SW480 (cell line): ENCODE measurements at regions not wholly inside any gene's neighbourhood (a gene's known extent, or its start where the extent isn't known, plus 50 kb on each side); places are given as distances from the start of the nearest gene placed in this dataset.

Experiments
- DNase-seq: peaks from one replicate; pipeline ENCODE4 v3.0.0-alpha.2; 2016; ENCODE audit warnings: low spot score

DNA sequence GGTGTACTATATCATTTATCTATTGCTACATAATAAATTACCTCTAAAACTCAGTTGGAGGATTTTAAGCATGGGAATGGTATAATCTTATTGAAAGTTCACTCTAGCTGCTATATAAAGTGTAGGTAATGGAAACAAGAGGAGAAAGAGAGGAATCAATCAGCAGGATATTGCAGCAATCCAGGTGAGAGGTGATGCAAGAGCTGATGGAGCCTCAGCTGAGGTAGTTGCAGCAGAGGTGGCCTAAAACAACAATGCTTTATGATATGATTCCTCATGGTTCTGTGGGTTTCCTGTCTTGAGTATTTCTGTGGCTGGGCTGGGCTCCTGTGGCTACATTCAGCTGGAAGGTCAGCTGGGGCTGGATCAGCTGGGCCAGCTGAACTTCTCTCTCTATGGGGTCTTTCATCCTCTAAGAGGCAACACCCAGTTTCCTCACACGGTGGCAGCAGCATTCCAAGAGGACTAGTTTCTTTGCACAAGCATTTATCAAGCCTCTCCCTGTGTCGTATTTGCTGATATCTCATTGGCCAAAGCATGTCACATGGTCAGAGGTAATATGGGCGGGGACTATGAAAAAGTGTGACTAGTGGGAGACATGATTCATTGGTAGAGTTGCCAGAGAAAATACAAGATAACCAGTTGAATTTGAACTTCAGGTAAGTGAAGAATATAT is 135.4 kb upstream of the LARGE1 start:
- DNase-seq: peak; percentile 65

DNA sequence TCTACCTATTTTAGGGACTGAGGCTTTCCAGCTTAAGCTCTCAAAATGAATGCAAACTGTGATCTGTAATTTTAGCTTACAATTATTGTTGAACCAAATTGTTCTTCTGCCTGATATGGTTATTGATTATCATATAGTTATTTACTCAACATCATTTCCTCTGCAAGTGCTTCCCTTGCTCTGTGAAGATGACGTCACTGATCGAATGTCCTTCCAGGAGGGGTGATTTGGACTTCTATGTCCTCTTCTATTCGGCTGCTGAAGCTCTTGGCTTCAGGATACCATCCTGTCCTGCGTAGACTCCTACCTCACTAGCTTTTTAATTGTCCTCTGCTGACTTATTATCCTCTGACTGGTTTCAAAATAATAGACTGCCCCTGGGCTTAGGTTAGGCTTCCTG is 137.4 kb upstream of the LARGE1 start:
- DNase-seq: no peak

DNA sequence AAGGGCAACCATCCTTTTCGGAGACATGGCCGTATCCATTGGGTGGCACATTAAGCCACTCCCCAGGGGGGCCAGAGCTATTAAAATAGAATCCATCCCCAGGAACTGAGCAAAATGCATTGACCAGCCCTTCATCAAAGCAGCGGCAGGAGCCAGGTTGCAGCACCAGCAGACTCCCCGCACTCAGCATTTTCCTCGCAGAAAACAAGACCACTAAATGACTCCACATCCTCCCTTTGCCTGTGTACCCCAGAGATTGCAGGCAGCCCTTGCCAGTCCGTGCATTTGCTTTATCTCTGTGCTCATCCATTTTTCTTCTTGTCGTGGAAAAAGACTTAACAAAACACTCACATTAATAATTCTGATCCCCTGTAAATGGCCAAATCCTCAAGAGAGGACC is 144.4 kb upstream of the LARGE1 start:
- DNase-seq: no peak

DNA sequence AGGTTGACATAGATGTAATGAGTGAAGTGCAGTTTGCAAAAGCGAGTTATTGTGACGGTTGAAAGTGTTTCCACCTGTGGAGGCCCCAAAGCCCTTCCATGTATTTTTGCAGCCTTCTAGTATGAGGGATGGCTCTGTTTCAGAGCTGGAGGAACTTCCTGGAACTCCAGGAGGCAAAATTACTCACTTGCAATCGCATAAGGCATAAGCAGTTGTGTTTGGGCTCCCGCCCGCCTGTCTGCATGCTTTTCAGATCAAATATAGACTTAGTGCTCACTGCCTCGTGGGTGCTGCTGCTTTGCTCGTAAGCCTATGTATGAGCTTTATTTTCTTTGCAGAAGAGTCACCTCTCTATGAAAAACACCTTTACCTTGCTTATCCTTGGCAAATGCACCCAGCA is 146.8 kb upstream of the LARGE1 start:
- DNase-seq: no peak

DNA sequence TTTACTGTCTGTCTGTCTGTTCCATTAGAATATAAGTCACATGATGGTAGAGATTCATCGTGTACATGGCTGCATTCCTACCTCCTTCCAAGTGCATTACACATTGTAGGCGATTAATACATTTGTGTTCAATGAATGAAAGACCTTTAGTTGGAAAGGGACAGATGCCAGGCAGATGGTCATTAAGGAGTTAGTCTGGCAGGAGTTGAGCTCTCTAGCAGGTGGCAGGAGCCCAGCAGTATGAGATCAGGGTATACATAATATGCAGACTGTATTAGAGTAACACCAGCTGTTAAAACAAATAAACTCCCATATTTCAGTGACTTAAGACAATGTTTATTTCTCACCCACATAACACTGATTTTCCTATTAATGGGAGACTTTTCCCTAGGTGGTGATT is 147.7 kb upstream of the LARGE1 start:
- DNase-seq: no peak

DNA sequence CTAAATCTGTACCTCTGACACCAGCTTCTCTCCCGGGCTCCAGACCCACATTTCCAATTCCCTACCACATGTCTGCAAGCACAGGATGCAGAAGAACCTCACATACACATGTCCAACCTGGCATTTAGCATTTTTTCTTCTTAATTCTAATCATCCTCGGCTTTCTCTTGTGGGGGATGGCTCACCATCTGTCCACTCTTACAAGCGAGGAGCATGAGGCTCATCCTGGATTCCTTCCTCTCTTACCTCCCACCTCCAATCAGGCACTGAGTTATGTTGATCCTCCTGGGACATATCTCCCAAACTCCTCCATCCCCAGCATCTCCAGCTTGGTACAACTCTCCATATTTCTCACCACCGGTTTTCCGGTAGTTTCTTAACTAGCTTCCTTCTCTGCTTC is 149.8 kb upstream of the LARGE1 start:
- DNase-seq: no peak

DNA sequence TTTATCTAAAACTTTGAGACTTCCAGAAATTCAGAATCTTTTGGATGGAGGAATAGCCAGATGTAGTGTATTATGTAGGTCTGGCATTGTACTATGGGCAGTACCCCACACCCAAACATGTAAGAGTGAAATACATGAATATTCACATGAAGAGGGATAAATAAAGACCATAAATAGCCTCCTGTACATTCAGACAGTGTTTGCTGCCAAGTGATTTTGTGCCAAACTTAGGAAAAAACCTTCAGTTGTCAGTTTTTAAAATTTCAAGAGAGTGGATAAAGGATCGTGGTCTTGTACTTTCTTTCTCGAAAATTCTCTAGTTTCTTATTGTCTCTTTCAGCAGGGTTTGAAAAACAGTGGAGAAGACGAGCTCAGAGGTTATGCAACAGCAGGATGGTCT is 150.3 kb upstream of the LARGE1 start:
- no peak for DNase-seq

DNA sequence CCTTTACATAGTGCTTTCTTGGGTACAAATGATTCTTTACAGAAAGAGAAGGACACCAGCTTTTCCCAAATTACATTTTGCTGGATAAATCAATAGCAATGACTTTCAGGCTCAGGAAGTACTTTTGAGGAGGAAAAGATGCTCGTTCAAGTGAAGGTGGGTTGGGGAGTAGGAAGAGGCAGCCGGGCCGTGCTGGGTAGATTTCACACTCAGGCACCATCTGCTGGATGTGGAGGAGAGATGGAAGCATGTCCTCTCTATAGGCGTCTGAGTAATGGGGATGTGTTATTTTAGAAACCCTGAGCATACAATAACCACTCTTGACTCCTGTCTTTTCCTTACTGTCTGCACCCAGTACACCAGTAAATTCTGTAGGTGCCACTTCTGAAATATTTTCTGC is 152.3 kb upstream of the LARGE1 start:
- DNase-seq: no peak

DNA sequence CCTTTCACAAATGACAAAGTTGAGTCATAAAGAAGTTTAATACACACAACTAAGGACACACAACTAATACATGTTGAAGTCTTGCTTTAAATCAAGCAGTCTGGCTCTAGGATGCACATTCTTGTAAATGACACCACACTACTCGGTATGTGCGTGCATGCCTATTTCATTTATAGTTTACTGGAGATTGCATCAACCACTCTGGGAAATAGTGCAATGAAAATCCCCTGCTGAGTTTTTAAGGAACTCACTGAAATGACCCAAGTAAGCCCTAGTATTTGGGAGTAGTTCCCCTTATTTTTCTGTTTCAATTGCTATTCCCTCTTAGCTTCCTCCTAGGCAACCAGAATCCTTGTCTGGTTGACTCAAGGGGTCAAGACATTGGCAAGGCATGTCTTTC is 160.2 kb upstream of the LARGE1 start:
- DNase-seq: no peak

DNA sequence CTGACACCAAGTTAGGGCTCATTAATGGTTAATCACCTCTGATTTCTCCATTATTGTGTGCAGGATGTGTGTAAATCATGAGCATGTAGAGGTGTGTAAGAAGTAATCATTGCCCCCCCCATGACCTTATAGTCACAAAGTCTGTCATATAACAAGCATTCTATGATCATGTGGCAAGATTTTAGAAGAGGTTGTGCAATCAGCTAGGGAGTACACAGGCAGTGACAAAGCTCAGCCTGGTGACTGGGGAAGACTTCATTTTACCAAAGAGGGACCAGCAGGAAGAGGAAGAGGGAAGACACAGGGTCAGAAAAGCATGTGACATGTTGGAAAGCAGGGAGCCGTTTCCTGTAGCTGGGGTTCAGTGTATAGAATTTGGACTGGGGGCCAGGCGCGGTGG is 176.5 kb upstream of the LARGE1 start:
- DNase-seq: no peak

DNA sequence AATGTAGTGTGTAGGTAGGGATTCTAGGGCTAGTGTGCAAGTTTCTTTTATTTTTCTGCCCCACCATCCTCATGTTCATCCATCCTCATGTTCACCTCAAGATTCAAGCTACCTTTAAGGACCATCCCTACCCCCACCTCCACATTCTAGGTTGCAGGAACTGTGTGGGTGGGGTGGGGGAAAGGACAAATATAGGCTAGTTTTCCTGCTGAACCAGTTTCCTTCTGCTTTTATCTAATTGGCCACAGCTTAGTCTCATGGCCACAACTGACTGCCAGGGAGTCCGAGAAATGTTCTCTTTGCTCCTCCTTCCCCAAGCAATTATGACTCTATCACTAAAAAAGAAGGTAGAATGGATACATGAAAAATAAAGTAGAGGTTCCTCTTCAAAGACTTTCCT is 179.0 kb upstream of the LARGE1 start:
- no peak for DNase-seq

DNA sequence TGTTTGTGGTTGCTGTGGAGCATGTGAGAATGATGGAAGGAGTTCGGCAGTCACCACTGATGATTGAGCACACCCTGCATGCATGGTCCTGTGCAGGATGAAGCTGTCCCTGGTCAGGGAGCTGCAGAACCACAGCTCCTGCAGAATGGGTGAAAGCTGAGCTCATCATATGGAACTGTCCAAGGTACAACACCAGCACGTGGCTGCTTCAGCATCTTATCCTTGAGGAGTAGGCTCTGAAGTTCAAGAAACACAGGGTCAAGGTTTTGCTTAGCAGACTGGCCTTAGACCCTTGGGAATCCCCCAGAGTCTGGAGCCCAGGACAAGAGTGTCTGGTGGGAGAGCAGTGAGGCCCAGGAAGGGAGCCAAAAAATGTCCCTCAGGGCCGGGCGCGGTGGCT is 182.4 kb upstream of the LARGE1 start:
- no peak for DNase-seq

DNA sequence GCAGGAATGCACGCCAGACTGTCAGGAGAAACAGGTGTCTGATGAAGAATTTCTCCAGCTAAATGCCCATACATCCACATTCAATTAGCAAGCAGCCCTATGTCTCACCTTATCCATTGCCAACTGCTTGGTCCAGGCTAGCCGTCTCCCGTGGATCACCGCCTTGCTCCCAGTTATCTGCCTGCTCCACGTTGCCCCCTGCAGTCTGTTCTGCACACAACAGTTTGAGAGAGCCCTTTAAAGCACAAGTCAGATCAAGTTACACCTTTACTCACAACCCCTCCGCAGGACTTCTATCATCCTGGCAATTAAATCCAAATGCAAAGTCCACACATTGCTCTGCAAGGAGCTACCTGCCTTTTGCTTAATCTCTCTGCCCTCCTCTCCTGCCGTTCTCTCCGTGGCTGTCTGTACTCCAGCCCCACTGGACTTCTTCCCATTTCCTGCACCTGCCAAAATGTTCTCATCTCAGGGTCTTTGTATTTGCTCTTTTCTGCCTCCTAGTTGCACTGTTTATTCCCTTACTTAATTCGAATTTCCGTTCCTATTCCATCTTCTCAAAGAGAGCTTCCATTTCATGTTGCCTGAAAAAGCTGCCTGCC is 185.3 kb upstream of the LARGE1 start:
- DNase-seq: peak; percentile 56

DNA sequence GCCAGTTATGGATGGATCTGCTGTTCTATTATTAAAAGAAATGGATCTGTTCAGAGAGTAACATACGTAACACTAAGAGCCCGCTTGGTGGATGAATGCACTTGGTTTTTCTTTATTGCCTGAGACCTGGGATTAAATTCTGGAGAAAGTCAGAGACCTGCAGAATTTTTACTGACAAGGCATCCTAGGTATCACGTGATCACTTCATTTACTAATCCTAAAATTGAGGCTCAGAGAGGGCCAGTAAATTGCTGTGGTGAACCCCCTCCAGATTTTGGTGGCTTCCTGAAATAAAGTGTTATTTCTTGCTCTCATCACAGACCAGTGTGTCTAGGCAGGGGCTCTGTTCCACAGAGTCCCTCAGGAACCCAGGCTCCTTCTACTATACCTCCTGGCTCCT is 187.9 kb upstream of the LARGE1 start:
- no peak for DNase-seq

DNA sequence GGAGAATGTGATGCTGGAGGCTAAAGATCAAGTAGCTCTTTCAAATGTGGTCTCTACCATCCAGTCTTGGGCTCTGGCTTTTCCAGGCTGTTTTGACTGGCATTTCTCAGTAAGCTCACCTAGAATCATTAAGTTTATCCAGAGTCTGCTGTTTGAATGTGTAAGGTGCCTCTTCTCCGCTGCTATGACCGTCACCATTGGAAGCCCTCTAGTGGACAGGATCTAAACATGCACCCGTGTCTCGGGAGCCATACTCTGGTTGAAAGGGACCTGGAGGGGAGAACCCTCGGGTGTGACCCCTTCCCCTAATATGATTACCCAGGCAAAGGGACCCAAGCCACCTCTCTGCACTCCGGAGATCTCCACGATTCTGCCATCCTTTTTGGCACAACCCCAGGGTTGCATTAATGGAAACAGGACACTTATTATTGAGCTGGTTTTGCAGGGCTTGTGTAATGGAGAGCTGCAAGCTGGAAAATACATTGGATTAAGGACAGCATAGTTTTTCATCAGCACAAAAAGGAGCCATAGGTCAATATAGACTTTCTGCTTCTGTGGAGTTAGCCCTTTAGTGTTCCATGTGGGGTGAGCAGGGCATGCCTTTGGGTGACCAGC is 191.0 kb upstream of the LARGE1 start:
- peak; percentile 40 for DNase-seq

DNA sequence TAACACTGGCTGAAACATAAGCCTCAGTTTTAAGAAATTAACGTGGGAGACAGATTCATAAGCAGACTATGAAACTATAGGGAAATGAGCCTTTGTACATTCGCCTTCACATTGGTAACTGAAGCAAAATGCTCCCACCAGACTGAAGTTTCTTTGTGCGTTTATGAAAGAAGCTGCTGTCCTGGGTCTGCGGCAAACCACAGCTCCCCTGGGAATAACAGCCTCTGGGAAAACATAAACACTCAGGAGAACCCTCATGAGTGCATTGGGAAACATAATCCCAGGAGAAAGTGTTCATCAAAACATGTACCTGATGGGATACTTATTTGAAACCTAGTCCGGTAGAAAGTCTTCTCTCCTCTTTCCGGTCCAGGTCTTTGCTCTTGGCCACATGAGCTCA is 193.1 kb upstream of the LARGE1 start:
- DNase-seq: no peak

DNA sequence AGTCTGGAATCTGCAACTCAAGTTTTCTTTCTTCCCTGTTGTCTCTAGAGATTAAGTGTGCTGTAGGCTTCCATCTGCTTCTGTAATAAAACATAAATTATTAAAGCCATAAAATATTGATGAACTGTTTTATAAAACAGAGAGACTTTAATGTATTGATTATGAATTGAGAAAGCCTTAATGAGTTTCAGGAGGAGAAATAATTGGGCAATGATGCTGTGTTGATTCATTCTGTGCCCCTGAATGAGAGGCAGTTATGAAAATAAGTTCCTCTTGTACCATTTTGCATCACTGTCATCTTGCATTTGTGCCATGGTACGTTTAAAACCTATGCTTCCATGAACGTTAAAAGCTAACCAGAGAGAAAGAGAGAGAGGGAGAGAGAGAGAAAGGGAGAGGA is 194.1 kb upstream of the LARGE1 start:
- DNase-seq: no peak

DNA sequence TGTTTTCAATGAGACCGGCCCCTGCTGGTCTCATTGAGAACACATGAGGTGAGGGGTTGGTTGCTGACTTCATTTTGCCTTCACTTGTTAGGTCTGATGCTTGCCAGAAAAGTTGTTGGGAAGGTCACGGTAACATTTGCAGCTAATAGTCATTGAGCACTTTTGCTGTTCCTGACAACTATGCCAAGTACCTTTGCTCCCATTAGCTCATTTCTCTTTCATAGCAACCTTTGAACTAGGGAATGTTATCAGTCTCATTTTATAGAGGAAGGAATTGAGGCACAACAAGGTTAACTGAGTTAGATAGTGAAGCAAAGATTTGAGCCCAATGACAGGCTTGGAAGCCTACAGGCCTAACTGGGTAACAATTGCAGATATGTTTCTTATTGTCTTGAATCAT is 195.4 kb upstream of the LARGE1 start:
- DNase-seq: no peak

DNA sequence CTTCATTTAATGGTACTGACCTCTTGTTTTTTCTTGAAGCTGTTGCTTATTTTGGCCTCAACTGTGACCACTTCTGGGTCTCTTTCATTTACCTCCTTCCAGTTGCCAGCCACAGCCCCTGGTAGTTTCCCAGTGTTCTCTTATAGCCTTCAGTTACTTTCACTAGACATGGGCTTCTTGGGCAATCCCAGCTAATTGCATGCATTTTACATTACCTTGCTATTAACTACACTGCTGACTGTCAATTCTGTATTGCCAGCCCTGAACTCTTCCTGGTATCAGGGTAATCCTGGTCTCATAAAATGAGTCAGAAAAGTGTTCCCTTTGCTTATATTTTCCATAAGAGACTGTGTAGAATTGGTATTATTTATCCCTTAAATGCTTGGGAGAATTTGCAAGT is 195.8 kb upstream of the LARGE1 start:
- DNase-seq: no peak

DNA sequence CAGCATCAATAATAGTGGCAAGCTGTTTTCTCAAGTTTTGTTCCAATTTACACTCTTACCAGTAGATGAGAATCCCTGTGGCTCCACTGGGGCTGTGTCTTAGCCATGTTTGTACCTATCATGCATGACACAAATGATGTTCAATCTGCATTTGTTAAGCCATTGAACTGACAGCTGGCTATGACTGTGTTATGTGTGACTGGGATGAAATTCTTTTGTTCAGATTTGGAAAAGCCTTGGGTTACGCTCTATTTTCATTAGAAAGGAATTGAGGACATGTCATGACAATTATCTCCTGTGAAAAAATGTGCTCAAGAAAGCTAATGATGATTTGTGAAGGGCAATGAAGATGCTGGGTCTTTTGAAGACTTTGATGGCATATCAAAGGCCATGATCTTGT is 201.8 kb upstream of the LARGE1 start:
- no peak for DNase-seq

DNA sequence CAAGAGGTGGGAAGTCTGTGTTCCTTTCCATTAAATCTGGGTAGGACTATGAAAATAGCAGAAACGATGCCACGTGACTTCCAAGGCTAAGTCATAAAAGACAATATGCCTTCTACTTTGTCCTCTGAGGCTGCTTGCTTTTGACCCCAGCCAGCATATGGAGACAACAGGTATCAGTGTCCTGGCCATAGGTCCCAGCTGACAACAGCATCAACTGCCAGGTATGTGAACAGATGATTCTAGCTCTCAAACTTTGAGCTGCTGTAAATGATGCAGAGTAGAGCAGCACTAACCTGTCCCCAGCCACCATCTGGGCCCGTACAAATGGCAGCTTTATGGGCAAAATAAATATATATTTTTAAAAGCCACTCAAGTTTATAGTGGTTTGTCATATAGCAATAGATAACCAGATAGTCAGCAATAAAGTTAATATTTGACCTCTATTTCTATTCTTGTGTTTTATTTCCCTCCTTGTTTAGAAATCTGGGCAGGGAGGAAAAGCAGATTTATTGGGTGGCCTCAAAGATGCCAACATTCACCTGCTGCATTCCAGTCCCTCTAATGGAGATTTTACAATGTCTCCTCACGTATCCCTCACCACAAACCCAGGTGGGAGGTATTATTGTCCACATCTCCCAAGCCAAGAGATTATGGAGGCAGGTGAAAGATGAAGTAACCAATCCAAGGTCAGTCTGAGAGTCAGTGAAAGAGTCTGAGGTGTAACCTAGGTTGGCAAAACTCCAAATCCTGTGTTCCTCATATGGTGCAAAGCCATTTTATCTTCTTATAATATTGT is 209.6 kb upstream of the LARGE1 start:
- DNase-seq: no peak

DNA sequence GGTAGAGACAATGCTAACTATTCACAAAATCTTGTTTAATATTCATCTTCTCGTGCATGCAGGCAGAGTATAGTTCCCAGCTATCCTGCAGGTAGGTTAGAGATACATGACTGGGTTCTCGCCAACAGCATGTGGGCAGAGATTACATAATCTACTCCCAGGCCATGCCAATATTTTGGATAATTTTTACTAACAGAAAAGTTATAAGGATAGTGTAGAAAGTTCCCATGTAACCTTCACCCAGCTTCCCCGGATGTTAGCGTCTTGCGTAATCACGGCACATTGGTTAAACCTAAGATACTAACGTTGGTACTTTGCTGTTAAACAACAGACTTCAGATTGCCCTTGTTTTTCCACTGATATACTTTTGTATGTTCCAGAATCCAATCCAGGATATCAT is 215.5 kb upstream of the LARGE1 start:
- no peak for DNase-seq

DNA sequence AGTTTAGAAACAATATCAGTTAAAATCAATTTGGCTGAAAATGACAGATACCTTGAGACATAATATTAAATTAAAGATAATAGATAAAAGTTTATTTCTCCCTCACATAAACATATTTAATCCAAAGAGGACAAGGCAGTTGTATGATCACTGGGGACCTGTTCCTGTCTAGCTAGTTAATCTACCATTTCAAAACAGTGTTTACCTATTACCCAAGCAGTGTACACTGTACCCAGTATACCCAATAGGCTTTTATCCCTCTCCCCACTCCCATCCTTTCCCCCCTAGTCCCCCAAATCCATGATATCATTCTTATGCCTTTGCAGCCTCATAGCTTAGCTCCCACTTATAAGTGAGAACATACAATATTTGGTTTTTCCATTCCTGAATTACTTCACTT is 229.7 kb upstream of the LARGE1 start:
- no peak for DNase-seq
